22Rv1 (cell line): ENCODE measurements at regions not wholly inside any gene's neighbourhood (a gene's known extent, or its start where the extent isn't known, plus 50 kb on each side); places are given as distances from the start of the nearest gene placed in this dataset.

Source experiments
- ZFX ChIP-seq: fragments of 450-650 bp; IDR thresholded peaks from 2 replicates; pipeline ENCODE4 v1.6.1; 2017; ENCODE audit warnings: antibody characterized with exemption, borderline replicate concordance
- TF ChIP-seq, protein P1 (sequence below): fragments of 450-650 bp; IDR thresholded peaks from 2 replicates; pipeline ENCODE4 v1.5.1; 2017; ENCODE audit warnings: mild to moderate bottlenecking

DNA sequence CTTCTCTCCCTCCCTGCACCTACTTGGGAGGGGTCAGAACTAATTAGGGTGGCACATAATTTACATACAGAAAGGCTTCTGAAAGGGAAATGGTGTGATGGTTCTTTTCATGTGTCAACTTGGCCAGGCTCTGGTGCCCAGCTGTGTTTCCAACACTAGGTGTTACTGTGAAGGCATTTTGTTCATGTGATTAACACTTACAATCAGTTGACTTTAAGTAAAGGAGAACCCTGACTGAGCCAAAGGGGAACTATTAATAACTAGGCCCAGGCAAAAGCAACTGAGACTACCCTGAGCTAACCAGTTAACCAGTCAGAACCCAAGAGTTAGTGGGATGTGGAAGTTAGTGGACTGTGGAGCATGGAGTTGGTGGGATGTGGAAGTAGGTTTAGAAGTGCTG, 114.9 kb downstream of the SEC16B start:
- TF ChIP-seq, protein P1, sequence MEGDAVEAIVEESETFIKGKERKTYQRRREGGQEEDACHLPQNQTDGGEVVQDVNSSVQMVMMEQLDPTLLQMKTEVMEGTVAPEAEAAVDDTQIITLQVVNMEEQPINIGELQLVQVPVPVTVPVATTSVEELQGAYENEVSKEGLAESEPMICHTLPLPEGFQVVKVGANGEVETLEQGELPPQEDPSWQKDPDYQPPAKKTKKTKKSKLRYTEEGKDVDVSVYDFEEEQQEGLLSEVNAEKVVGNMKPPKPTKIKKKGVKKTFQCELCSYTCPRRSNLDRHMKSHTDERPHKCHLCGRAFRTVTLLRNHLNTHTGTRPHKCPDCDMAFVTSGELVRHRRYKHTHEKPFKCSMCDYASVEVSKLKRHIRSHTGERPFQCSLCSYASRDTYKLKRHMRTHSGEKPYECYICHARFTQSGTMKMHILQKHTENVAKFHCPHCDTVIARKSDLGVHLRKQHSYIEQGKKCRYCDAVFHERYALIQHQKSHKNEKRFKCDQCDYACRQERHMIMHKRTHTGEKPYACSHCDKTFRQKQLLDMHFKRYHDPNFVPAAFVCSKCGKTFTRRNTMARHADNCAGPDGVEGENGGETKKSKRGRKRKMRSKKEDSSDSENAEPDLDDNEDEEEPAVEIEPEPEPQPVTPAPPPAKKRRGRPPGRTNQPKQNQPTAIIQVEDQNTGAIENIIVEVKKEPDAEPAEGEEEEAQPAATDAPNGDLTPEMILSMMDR, result no peak
- no peak for TF ChIP-seq ZFX
